ENCODE measurements at regions not wholly inside any gene's neighbourhood (a gene's known extent, or its start where the extent isn't known, plus 50 kb on each side); places are given as distances from the start of the nearest gene placed in this dataset.
A peak's percentile ranks its signal among the peaks of the same experiment; 100 is the strongest.

GRCh38 chr17:81345228-81346089 lies 49.8 kb upstream of the BAHCC1 start:
- peaks cover 33% of the 10 kb centered on the region for H3K4me1 ChIP-seq (ENCODE audit: control insufficient read depth, insufficient read depth, low read length)
- H3K9ac ChIP-seq (ENCODE audit: low read depth, low read length), result peak overlapping the region; percentile 91
- no peaks in the 10 kb centered on the region for H3K27me3 ChIP-seq (ENCODE audit: control insufficient read depth, insufficient read depth, low read length)

More at GRCh38 chr17:81345228-81346089, 49.8 kb upstream of the BAHCC1 start:
- no peaks in the 10 kb centered on the region for H3K36me3 ChIP-seq (ENCODE audit: insufficient read depth, low read length)
- H3K4me2 ChIP-seq (ENCODE audit: low read length), result peak overlapping the region; percentile 97
- peak overlapping the region; percentile 99 for H3K4me3 ChIP-seq (ENCODE audit: low read length)
- no peaks in the 10 kb centered on the region for H3K9me3 ChIP-seq (replicated peaks; ENCODE audit: low read length)
